ENCODE measurements at regions not wholly inside any gene's neighbourhood (a gene's known extent, or its start where the extent isn't known, plus 50 kb on each side); places are given as distances from the start of the nearest gene placed in this dataset.

GRCh38 chr4:62814510-62815047 lies 1594.7 kb downstream of the TECRL start:
- H3K27me3 Mint-ChIP-seq (ENCODE audit: low read depth): peaks cover 2% of the 10 kb centered on the region
- no peak for TF ChIP-seq CTCF (IDR thresholded peaks at IDR 0.05; ENCODE audit: unreplicated experiment)
- no peaks in the 10 kb centered on the region for H3K9me3 Mint-ChIP-seq
- no peaks in the 10 kb centered on the region for H3K4me1 Mint-ChIP-seq
- no peak overlapping the region for H3K4me3 Mint-ChIP-seq
- H3K36me3 Mint-ChIP-seq: no peaks in the 10 kb centered on the region
- no peak overlapping the region for H3K27ac Mint-ChIP-seq
- no peak for DNase-seq (ENCODE audit: low spot score in 2 of 2, unreplicated experiment in 2 of 2)

GRCh38 chr4:62806816-62807215 lies 1602.4 kb downstream of the TECRL start:
- no peak for DNase-seq (ENCODE audit: low spot score in 2 of 2, unreplicated experiment in 2 of 2)
- Mint-ChIP-seq H3K9me3 (peaks cover 8% of the 10 kb centered on the region), H3K27ac (no peak overlapping the region), H3K4me3 (no peak overlapping the region), H3K4me1 (no peaks in the 10 kb centered on the region), H3K36me3 (no peaks in the 10 kb centered on the region), H3K27me3 (ENCODE audit: low read depth) (no peaks in the 10 kb centered on the region)
- no peak for TF ChIP-seq CTCF (IDR thresholded peaks at IDR 0.05; ENCODE audit: unreplicated experiment)

GRCh38 chr4:62804075-62804474 lies 1603.9 kb downstream of the ADGRL3 start:
- no peak for TF ChIP-seq CTCF (IDR thresholded peaks at IDR 0.05; ENCODE audit: unreplicated experiment)
- H3K27me3 Mint-ChIP-seq (ENCODE audit: low read depth): no peaks in the 10 kb centered on the region
- no peaks in the 10 kb centered on the region for H3K4me1 Mint-ChIP-seq
- no peaks in the 10 kb centered on the region for H3K36me3 Mint-ChIP-seq
- H3K27ac Mint-ChIP-seq: no peak overlapping the region
- peaks cover 17% of the 10 kb centered on the region for H3K9me3 Mint-ChIP-seq
- no peak overlapping the region for H3K4me3 Mint-ChIP-seq
- DNase-seq (ENCODE audit: low spot score in 2 of 2, unreplicated experiment in 2 of 2): no peak

- TF ChIP-seq CTCF (IDR thresholded peaks at IDR 0.05; ENCODE audit: unreplicated experiment): no peak
- Mint-ChIP-seq H3K9me3 (peaks cover 9% of the 10 kb centered on the region), H3K27me3 (ENCODE audit: low read depth) (no peaks in the 10 kb centered on the region), H3K4me1 (no peaks in the 10 kb centered on the region), H3K4me3 (no peak overlapping the region), H3K27ac (no peak overlapping the region), H3K36me3 (no peaks in the 10 kb centered on the region)
- no peak for DNase-seq (ENCODE audit: low spot score in 2 of 2, unreplicated experiment in 2 of 2)
Observed at GRCh38 chr4:62797221-62797620, 1597.1 kb downstream of the ADGRL3 start.

GRCh38 chr4:62791386-62791785 lies 1591.3 kb downstream of the ADGRL3 start:
- no peaks in the 10 kb centered on the region for H3K4me1 Mint-ChIP-seq
- no peak overlapping the region for H3K4me3 Mint-ChIP-seq
- no peaks in the 10 kb centered on the region for H3K9me3 Mint-ChIP-seq
- H3K27me3 Mint-ChIP-seq (ENCODE audit: low read depth): no peaks in the 10 kb centered on the region
- TF ChIP-seq CTCF (IDR thresholded peaks at IDR 0.05; ENCODE audit: unreplicated experiment): no peak
- DNase-seq (ENCODE audit: low spot score in 2 of 2, unreplicated experiment in 2 of 2): no peak
- H3K36me3 Mint-ChIP-seq: no peaks in the 10 kb centered on the region
- H3K27ac Mint-ChIP-seq: no peak overlapping the region

Measured in mesothelial cell of epicardium (in vitro differentiated cells).